Esophagus squamous epithelium (tissue), 4 donors: ENCODE measurements at regions not wholly inside any gene's neighbourhood (a gene's known extent, or its start where the extent isn't known, plus 50 kb on each side); places are given as distances from the start of the nearest gene placed in this dataset.

ENCODE experiments used
- CTCF ChIP-seq, 6 experiments: fragments of 450-650 bp in 4 of 6; fragments of 200-600 bp in 2 of 6; sonication (generic) in 2 of 6; IDR thresholded peaks; one replicate each; pipeline ENCODE4 v1.5.1; 2016 to 2019; ENCODE audit warnings: antibody characterized with exemption in 6 of 6, mild to moderate bottlenecking in 4 of 6, moderate library complexity in 4 of 6
- POLR2A ChIP-seq, 4 donors: fragments of 450-650 bp; IDR thresholded peaks; one replicate each; pipeline ENCODE4 v1.6.1; 2017; ENCODE audit warnings: antibody characterized with exemption in 4 of 4, mild to moderate bottlenecking in 4 of 4, moderate library complexity in 3 of 4

- TF ChIP-seq CTCF (IDR thresholded peaks at IDR 0.05): no peak
- TF ChIP-seq POLR2A (IDR thresholded peaks at IDR 0.05): no peak
Observed at GRCh38 chr10:124341768-124342135, 77.0 kb downstream of the OAT start.
